ENCODE measurements at regions not wholly inside any gene's neighbourhood (a gene's known extent, or its start where the extent isn't known, plus 50 kb on each side); places are given as distances from the start of the nearest gene placed in this dataset.

GRCh38 chr1:187252923-187253322 is 424.2 kb downstream of the PLA2G4A start:
- no peak for ATAC-seq
- Histone ChIP-seq H4K20me1 (replicated peaks; ENCODE audit: insufficient read depth) (no peaks in the 10 kb centered on the region), H3K9me2 (ENCODE audit: insufficient read depth) (no peaks in the 10 kb centered on the region), H3K79me2 (replicated peaks; ENCODE audit: insufficient read depth) (no peaks in the 10 kb centered on the region), H3F3A (replicated peaks; ENCODE audit: low read depth) (no peaks in the 10 kb centered on the region), H3K4me2 (no peak overlapping the region), H2AFZ (no peak overlapping the region), H3K4me1 (ENCODE audit: insufficient read depth) (no peaks in the 10 kb centered on the region), H3K27me3 (ENCODE audit: insufficient read depth) (no peaks in the 10 kb centered on the region), H3K27ac (ENCODE audit: low read depth) (no peak overlapping the region), H3K36me3 (ENCODE audit: insufficient read depth) (no peaks in the 10 kb centered on the region), H3K4me3 (no peak overlapping the region)
- DNase-seq (ENCODE audit: low spot score): no peak
- no peak for TF ChIP-seq JUNB (IDR thresholded peaks at IDR 0.05; ENCODE audit: unreplicated experiment)
- no peak for TF ChIP-seq CREB1 (CRISPR knock-in tag; IDR thresholded peaks at IDR 0.05; ENCODE audit: low read depth)
- no peak for TF ChIP-seq ZNF331 (CRISPR knock-in tag; IDR thresholded peaks at IDR 0.05; ENCODE audit: low read depth)
- no peak for TF ChIP-seq NANOG (IDR thresholded peaks at IDR 0.05; ENCODE audit: borderline replicate concordance)
- TF ChIP-seq ZNF114 (CRISPR knock-in tag; IDR thresholded peaks at IDR 0.05): no peak
- TF ChIP-seq CTCF (conservative IDR thresholded peaks at IDR 0.05; ENCODE audit: low read depth in 2 of 2): no peak
- TF ChIP-seq REST (IDR thresholded peaks at IDR 0.05; ENCODE audit: unreplicated experiment): no peak
- no peak for TF ChIP-seq ETS1 (IDR thresholded peaks at IDR 0.05)
- Mint-ChIP-seq H3K4me3 (no peak overlapping the region), H3K27ac (no peak overlapping the region), H3K36me3 (ENCODE audit: low read depth) (no peaks in the 10 kb centered on the region), H3K4me1 (no peaks in the 10 kb centered on the region), H3K27me3 (ENCODE audit: insufficient read depth, low read depth, poor library complexity) (no peaks in the 10 kb centered on the region), H3K9me3 (no peaks in the 10 kb centered on the region)

- no peak for TF ChIP-seq REST (IDR thresholded peaks at IDR 0.05; ENCODE audit: unreplicated experiment)
- no peak for TF ChIP-seq EZH2 (IDR thresholded peaks at IDR 0.05; ENCODE audit: low read depth, unreplicated experiment)
- no peaks in the 10 kb centered on the region for H3K36me3 ChIP-seq (ENCODE audit: insufficient read depth)
- no peaks in the 10 kb centered on the region for H3K9me2 ChIP-seq (ENCODE audit: insufficient read depth)
- no peak overlapping the region for H2AFZ ChIP-seq
- H4K20me1 ChIP-seq (replicated peaks; ENCODE audit: insufficient read depth): no peaks in the 10 kb centered on the region
- H3K4me3 Mint-ChIP-seq: no peak overlapping the region
- no peak for DNase-seq (ENCODE audit: low spot score)
- H3K36me3 Mint-ChIP-seq (ENCODE audit: low read depth): no peaks in the 10 kb centered on the region
- H3K27me3 Mint-ChIP-seq (ENCODE audit: insufficient read depth, low read depth, poor library complexity): peaks cover 2% of the 10 kb centered on the region
- H3F3A ChIP-seq (replicated peaks; ENCODE audit: low read depth): no peaks in the 10 kb centered on the region
- H3K27ac ChIP-seq (ENCODE audit: low read depth): no peak overlapping the region
- H3K4me2 ChIP-seq: no peak overlapping the region
- no peak overlapping the region for H3K4me3 ChIP-seq
- H3K4me1 ChIP-seq (ENCODE audit: insufficient read depth): no peaks in the 10 kb centered on the region
- H3K27ac Mint-ChIP-seq: no peak overlapping the region
- H3K27me3 ChIP-seq (ENCODE audit: insufficient read depth): no peaks in the 10 kb centered on the region
- no peaks in the 10 kb centered on the region for H3K79me2 ChIP-seq (replicated peaks; ENCODE audit: insufficient read depth)
- no peaks in the 10 kb centered on the region for H3K9me3 Mint-ChIP-seq
- no peak for ATAC-seq
- H3K4me1 Mint-ChIP-seq: peaks cover 6% of the 10 kb centered on the region; the same call in 2 of the 3 replicates
Measured at GRCh38 chr1:187257476-187257875, 428.7 kb downstream of the PLA2G4A start.

All from GM23338 (cell line).